ENCODE measurements at regions not wholly inside any gene's neighbourhood (a gene's known extent, or its start where the extent isn't known, plus 50 kb on each side); places are given as distances from the start of the nearest gene placed in this dataset.

- Histone ChIP-seq H3K27ac (no peak overlapping the region), H3K4me3 (no peak overlapping the region), H3K9me3 (no peaks in the 10 kb centered on the region), H3K36me3 (no peaks in the 10 kb centered on the region), H3K4me1 (no peaks in the 10 kb centered on the region), H3K27me3 (no peaks in the 10 kb centered on the region)
- WGBS, 2 donors: 81 to 91% methylated on average over 1 of the region's 1 CpG
- intact Hi-C loops (cut with DNase I): no loop called here
- no peak for DNase-seq
- TF ChIP-seq POLR2A (IDR thresholded peaks at IDR 0.05) (no peak), CTCF (IDR thresholded peaks at IDR 0.05) (no peak)
These were observed 225.8 kb upstream of the ARPP21 start for GRCh38 chr3:35413483-35413882.

- Histone ChIP-seq H3K9me3 (no peaks in the 10 kb centered on the region), H3K4me1 (no peaks in the 10 kb centered on the region), H3K36me3 (no peaks in the 10 kb centered on the region), H3K27ac (no peak overlapping the region), H3K27me3 (no peaks in the 10 kb centered on the region), H3K4me3 (no peak overlapping the region)
- DNase-seq: no peak
- no peak for TF ChIP-seq POLR2A (IDR thresholded peaks at IDR 0.05)
- TF ChIP-seq CTCF (IDR thresholded peaks at IDR 0.05): no peak
- intact Hi-C loops (cut with DNase I): no loop called here
- WGBS, 2 donors: 30 to 34% methylated on average over 2 of the region's 2 CpGs
These were observed 222.2 kb upstream of the ARPP21 start for GRCh38 chr3:35417080-35417479.

DNA sequence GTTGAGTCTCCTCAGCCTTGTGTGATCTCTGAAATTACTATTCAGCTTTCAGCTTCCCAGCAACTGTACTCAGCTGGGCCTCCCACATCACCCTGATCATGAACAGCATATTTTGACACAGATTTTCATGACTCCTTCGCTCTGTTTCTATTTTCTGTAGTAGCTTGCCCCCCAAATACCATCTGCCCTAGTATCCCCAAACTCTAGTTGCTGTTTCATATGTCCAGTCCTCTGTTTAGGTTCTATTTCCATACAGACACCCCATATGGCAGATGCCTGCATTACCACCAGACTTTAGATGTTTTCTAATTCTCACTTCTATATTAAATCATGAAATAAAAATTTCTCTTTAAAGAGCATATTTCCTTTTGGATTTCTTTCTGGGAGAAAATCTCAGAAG is 217.2 kb upstream of the ARPP21 start:
- no peak for TF ChIP-seq CTCF (IDR thresholded peaks at IDR 0.05)
- TF ChIP-seq POLR2A (IDR thresholded peaks at IDR 0.05): no peak
- no peak for DNase-seq
- Histone ChIP-seq H3K27me3 (no peaks in the 10 kb centered on the region), H3K4me1 (no peaks in the 10 kb centered on the region), H3K4me3 (no peak overlapping the region), H3K36me3 (no peaks in the 10 kb centered on the region), H3K27ac (no peak overlapping the region), H3K9me3 (no peaks in the 10 kb centered on the region)
- WGBS, 2 donors: 75 to 83% methylated on average over 1 of the region's 1 CpG
- intact Hi-C loops (cut with DNase I): no loop called here

- intact Hi-C loops (cut with DNase I): no loop called here
- Histone ChIP-seq H3K4me3 (no peak overlapping the region), H3K27ac (no peak overlapping the region), H3K36me3 (no peaks in the 10 kb centered on the region), H3K9me3 (no peaks in the 10 kb centered on the region), H3K27me3 (no peaks in the 10 kb centered on the region), H3K4me1 (no peaks in the 10 kb centered on the region)
- WGBS, 2 donors: 48 to 51% methylated on average over 6 of the region's 6 CpGs
- TF ChIP-seq POLR2A (IDR thresholded peaks at IDR 0.05) (no peak), CTCF (IDR thresholded peaks at IDR 0.05) (no peak)
- DNase-seq: no peak
These were observed 216.3 kb upstream of the ARPP21 start for GRCh38 chr3:35422836-35423601.

DNA sequence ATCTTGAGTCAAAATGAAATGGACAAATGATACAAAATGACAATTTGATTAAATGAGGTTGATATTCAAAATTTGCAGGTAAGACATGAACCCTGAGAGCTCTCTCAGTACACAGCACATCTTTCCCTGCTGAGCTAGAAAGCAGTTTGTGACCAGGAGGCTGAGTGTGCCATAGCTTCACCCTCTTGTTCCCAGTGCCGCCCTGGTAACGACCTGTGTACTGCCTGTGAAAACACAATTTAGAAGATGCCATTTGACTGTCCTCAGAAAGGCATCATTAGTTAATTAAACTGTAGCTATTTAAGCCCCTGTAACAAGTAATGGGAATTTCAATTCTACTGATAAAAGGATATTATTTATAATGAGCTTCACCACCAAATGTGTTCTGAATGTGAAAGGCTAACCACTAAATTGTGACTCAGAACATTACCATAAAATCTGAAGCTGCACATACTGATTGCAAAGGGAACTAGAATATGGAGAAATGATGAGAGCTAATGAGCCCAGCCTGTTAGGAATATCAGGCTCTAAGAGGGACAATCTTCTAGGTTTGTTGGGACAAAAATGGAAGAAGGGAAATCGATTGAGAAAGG is 212.9 kb upstream of the ARPP21 start:
- no peaks in the 10 kb centered on the region for H3K27me3 ChIP-seq
- intact Hi-C loops (cut with DNase I): no loop called here
- WGBS, 2 donors: 73 to 75% methylated on average over 3 of the region's 3 CpGs

More for the DNA sequence above, 212.9 kb upstream of the ARPP21 start:
- H3K9me3 ChIP-seq: no peaks in the 10 kb centered on the region
- no peaks in the 10 kb centered on the region for H3K4me1 ChIP-seq
- H3K4me3 ChIP-seq: no peak overlapping the region
- H3K36me3 ChIP-seq: no peaks in the 10 kb centered on the region
- no peak for TF ChIP-seq CTCF (IDR thresholded peaks at IDR 0.05)
- no peak for TF ChIP-seq POLR2A (IDR thresholded peaks at IDR 0.05)
- no peak overlapping the region for H3K27ac ChIP-seq
- DNase-seq: no peak

All from esophagus squamous epithelium (tissue), 5 donors.